GM12878 (cell line): ENCODE measurements at regions not wholly inside any gene's neighbourhood (a gene's known extent, or its start where the extent isn't known, plus 50 kb on each side); places are given as distances from the start of the nearest gene placed in this dataset.

Experiments
- ATAC-seq: fragments of 200-7000 bp; cut with Tn5 transposase; 3 replicates; pipeline ENCODE4 v1.9.1; 2020; ENCODE audit warnings: mild to moderate bottlenecking, moderate library complexity
- BruUV-seq: library from RNA; stranded (reverse); fragments of 400-500 nt; replicated peaks from 2 replicates; lab custom pipeline; 2021; lab: Mats Ljungman, UMichigan
- CTCF ChIA-PET: fragments of 300-600 bp; sonication (Branson Sonifier 250); formaldehyde crosslinking; extraction: SDS; loops from one replicate; lab custom pipeline; 2021; ENCODE audit warnings: inconsistent platforms; lab: Yijun Ruan, JAX
- POLR2A ChIA-PET: fragments of 350-600 bp; formaldehyde crosslinking; extraction: SDS; loops from one replicate; lab custom pipeline; 2021; ENCODE audit warnings: inconsistent platforms; lab: Charles Lee
- RAD21 ChIA-PET: fragments of 300-600 bp; sonication (Branson Sonifier 250); formaldehyde crosslinking; loops from one replicate; lab custom pipeline; 2023; ENCODE audit warnings: antibody characterized with exemption; ENCODE audit not compliant: unreplicated experiment; lab: Charles Lee
- SMC1A ChIA-PET: fragments of 300-600 bp; sonication (Branson Sonifier 250); formaldehyde crosslinking; loops from one replicate; lab custom pipeline; 2023; ENCODE audit not compliant: unreplicated experiment, uncharacterized antibody; lab: Charles Lee
- DNase-seq: peaks from one replicate; pipeline ENCODE4 v3.0.0-alpha.2; 2011; ENCODE audit warnings: low read depth, low spot score
- FAIRE-seq: peaks from 3 replicates; lab custom pipeline; 2011; peaks lifted over from hg19 to GRCh38; lab: Jason Lieb, UNC
- H2AFZ ChIP-seq: 2 replicates; pipeline ENCODE4 v1.6.0; 2011; ENCODE audit warnings: low read depth, low read length, control low read depth; ENCODE audit not compliant: control insufficient read depth
- H3K27ac ChIP-seq: 2 replicates; pipeline ENCODE4 v1.5.1; 2011; ENCODE audit warnings: control low read depth; ENCODE audit not compliant: control insufficient read depth, insufficient read depth
- H3K27me3 ChIP-seq, 2 experiments: replicated peaks in 1 of 2; 2 replicates each; pipeline versions ENCODE4 v1.6.0 to v1.6.1; 2011; ENCODE audit warnings: low read length in 1 of 2; ENCODE audit not compliant: control insufficient read depth in 2 of 2, insufficient read depth in 2 of 2
- H3K36me3 ChIP-seq, 2 experiments: 2 replicates each; pipeline ENCODE4 v1.5.1; 2011; ENCODE audit warnings: low read length in 1 of 2; ENCODE audit not compliant: control insufficient read depth in 2 of 2, insufficient read depth in 2 of 2
- H3K4me1 ChIP-seq: 2 replicates; pipeline ENCODE4 v1.6.1; 2011; ENCODE audit warnings: mild to moderate bottlenecking, low read length, moderate library complexity, mixed read lengths; ENCODE audit not compliant: control insufficient read depth, insufficient read depth
- H3K4me2 ChIP-seq: 2 replicates; pipeline ENCODE4 v1.6.0; 2011; ENCODE audit warnings: control low read depth; ENCODE audit not compliant: control insufficient read depth, insufficient read depth
- H3K4me3 ChIP-seq: fragments of 200-600 bp; sonication (generic); 2 replicates; pipeline ENCODE4 v1.5.1; 2016
- H3K79me2 ChIP-seq: 2 replicates; pipeline ENCODE4 v1.6.0; 2011; ENCODE audit warnings: low read length; ENCODE audit not compliant: control insufficient read depth, insufficient read depth
- H3K9ac ChIP-seq: 2 replicates; pipeline ENCODE4 v1.8.0; 2011; ENCODE audit warnings: low read length, control low read depth, mixed read lengths; ENCODE audit not compliant: control insufficient read depth, insufficient read depth
- H3K9me3 ChIP-seq: replicated peaks from 3 replicates; pipeline ENCODE4 v1.5.1; 2011; ENCODE audit warnings: mild to moderate bottlenecking, low read length; ENCODE audit not compliant: control insufficient read depth, insufficient read depth
- H4K20me1 ChIP-seq: 2 replicates; pipeline ENCODE4 v1.6.0; 2011; ENCODE audit not compliant: control insufficient read depth, insufficient read depth
- IRF5 ChIP-seq: fragments of 450-650 bp; IDR thresholded peaks from 2 replicates; pipeline ENCODE4 v1.6.1; 2017; ENCODE audit warnings: borderline replicate concordance
- NFXL1 ChIP-seq: fragments of 450-650 bp; IDR thresholded peaks from 2 replicates; pipeline ENCODE4 v1.6.1; 2017; ENCODE audit warnings: antibody characterized with exemption, mild to moderate bottlenecking, borderline replicate concordance
- SMARCA5 ChIP-seq: fragments of 450-650 bp; IDR thresholded peaks from 2 replicates; pipeline ENCODE4 v1.6.1; 2017; ENCODE audit warnings: mild to moderate bottlenecking
- SP1 ChIP-seq: IDR thresholded peaks from one replicate; pipeline ENCODE4 v1.6.1; 2011; ENCODE audit warnings: low read depth, low read length
- SRF ChIP-seq, 2 experiments: IDR thresholded peaks; 2 replicates each; pipeline ENCODE4 v1.6.1; 2011; ENCODE audit warnings: low read depth in 2 of 2, low read length in 2 of 2, mild to moderate bottlenecking in 1 of 2, moderate library complexity in 1 of 2
- TCF3 ChIP-seq: IDR thresholded peaks from 2 replicates; pipeline ENCODE4 v1.6.1; 2012; ENCODE audit warnings: low read depth, mild to moderate bottlenecking, low read length, borderline replicate concordance; ENCODE audit not compliant: insufficient read depth
- WGBS: methylation state at CpG from one replicate; pipeline ENCODE4 v1.1.6; 2016; ENCODE audit warnings: low lambda C conversion rate; ENCODE audit not compliant: insufficient replicate concordance, insufficient coverage; ENCODE audit errors: missing lambda C conversion rate; 5-methylcytosine and 5-hydroxymethylcytosine counted together
- in situ Hi-C: fragments of 300-500 bp; cut with MboI; formaldehyde crosslinking; loops from 9 replicates; pipeline ENCODE4 v1.14.3; 2018; ENCODE audit warnings: mixed read lengths
- intact Hi-C: fragments of 100-400 bp; cut with micrococcal nuclease; formaldehyde crosslinking; loops from one replicate; pipeline ENCODE4 v1.14.2; 2022; ENCODE audit not compliant: unreplicated experiment
- TF ChIP-seq, protein P1 (sequence below): fragments of 450-650 bp; formaldehyde crosslinking; IDR thresholded peaks from 2 replicates; pipeline ENCODE4 v1.5.0; 2022; ENCODE audit warnings: mild to moderate bottlenecking, missing genetic modification characterization
- TF ChIP-seq, protein P2 (sequence below), 3 experiments: IDR thresholded peaks in 2 of 3; conservative IDR thresholded peaks in 1 of 3; 2 replicates each; pipeline ENCODE4 v1.5.1; 2011; ENCODE audit warnings: low read depth in 3 of 3, low read length in 3 of 3, mild to moderate bottlenecking in 3 of 3, control low read depth in 2 of 3, moderate library complexity in 2 of 3, inconsistent platforms in 1 of 3, mixed read lengths in 1 of 3; ENCODE audit not compliant: control insufficient read depth in 2 of 3, insufficient read depth in 1 of 3; ENCODE audit errors: extremely low read depth in 1 of 3

DNA sequence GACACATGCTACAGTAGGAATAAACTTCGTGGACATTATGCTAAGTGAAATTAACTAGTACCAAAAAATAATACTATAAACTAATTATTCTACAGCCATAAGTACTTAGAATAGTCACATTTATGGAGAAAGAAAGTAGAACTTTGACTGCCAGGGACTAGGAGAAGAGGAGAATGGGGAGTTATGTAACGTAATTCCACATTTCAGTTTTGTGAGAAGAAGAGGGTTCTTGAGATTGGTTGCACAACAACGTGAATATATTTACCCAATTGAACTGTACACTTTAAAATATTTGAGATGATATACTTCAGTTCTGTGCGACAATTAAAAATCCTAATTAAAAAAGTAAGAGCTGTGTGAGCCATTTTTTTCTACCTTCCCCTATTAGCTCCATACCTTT, 1412.9 kb downstream of the PLA2G4A start:
- Histone ChIP-seq H3K27ac (no peak overlapping the region), H3K9me3 (no peaks in the 10 kb centered on the region), H3K4me2 (no peak overlapping the region), H3K9ac (no peak overlapping the region), H4K20me1 (no peaks in the 10 kb centered on the region), H3K79me2 (no peaks in the 10 kb centered on the region), H3K4me3 (no peak overlapping the region), H3K27me3 (no peaks in the 10 kb centered on the region), H3K4me1 (no peaks in the 10 kb centered on the region), H2AFZ (no peak overlapping the region), H3K36me3 (no peaks in the 10 kb centered on the region)
- ATAC-seq (no peak), DNase-seq (no peak), FAIRE-seq (no peak)
- no TSS peak for BruUV-seq
- ChIA-PET CTCF (interaction anchor here (0.8 to 3.0 kb wide), 2 partner anchors 40 to 313 kb away, joined by 3 to 32 read pairs; no protein-coding TSS in a partner anchor), POLR2A (no interaction called here), SMC1A (interaction anchor here (0.8 to 1.3 kb wide), 2 partner anchors 66 to 313 kb away, joined by 3 to 11 read pairs; no protein-coding TSS in a partner anchor), RAD21 (interaction anchor here (1.7 kb wide), 1 partner anchor 314 kb away, joined by 5 read pairs; no protein-coding TSS in a partner anchor)
- in situ Hi-C loops (no loop called here), intact Hi-C loops (loop anchor here (5.0 kb wide), 1 partner anchor 314 kb away; no protein-coding TSS in a partner anchor)
- TF ChIP-seq SP1 = no peak
- TF ChIP-seq NFXL1 = no peak
- no peak for TF ChIP-seq TCF3
- no peak for TF ChIP-seq IRF5
- 25% methylated on average over 4 of the region's 4 CpGs for WGBS

- H3K9me3 ChIP-seq = no peaks in the 10 kb centered on the region
- no peak overlapping the region for H3K27ac ChIP-seq
- in situ Hi-C loops (no loop called here), intact Hi-C loops (loop anchor here (5.0 kb wide), 1 partner anchor 316 kb away; no protein-coding TSS in a partner anchor)
- H3K27me3 ChIP-seq = no peaks in the 10 kb centered on the region
- no peak overlapping the region for H2AFZ ChIP-seq
- no peak overlapping the region for H3K9ac ChIP-seq
- BruUV-seq = no TSS peak
- ChIA-PET RAD21 (no interaction called here), POLR2A (no interaction called here), SMC1A (interaction anchor here (1.0 kb wide), 1 partner anchor 25 kb away, joined by 3 read pairs; no protein-coding TSS in a partner anchor), CTCF (no interaction called here)
- WGBS = 0% methylated on average over 3 of the region's 3 CpGs
- no peaks in the 10 kb centered on the region for H3K36me3 ChIP-seq
- DNase-seq (no peak), FAIRE-seq (no peak), ATAC-seq (no peak)
- no peaks in the 10 kb centered on the region for H3K79me2 ChIP-seq
- no peaks in the 10 kb centered on the region for H3K4me1 ChIP-seq
- H3K4me3 ChIP-seq = no peak overlapping the region
- H3K4me2 ChIP-seq = no peak overlapping the region
- H4K20me1 ChIP-seq = no peaks in the 10 kb centered on the region
- TF ChIP-seq, protein P1, sequence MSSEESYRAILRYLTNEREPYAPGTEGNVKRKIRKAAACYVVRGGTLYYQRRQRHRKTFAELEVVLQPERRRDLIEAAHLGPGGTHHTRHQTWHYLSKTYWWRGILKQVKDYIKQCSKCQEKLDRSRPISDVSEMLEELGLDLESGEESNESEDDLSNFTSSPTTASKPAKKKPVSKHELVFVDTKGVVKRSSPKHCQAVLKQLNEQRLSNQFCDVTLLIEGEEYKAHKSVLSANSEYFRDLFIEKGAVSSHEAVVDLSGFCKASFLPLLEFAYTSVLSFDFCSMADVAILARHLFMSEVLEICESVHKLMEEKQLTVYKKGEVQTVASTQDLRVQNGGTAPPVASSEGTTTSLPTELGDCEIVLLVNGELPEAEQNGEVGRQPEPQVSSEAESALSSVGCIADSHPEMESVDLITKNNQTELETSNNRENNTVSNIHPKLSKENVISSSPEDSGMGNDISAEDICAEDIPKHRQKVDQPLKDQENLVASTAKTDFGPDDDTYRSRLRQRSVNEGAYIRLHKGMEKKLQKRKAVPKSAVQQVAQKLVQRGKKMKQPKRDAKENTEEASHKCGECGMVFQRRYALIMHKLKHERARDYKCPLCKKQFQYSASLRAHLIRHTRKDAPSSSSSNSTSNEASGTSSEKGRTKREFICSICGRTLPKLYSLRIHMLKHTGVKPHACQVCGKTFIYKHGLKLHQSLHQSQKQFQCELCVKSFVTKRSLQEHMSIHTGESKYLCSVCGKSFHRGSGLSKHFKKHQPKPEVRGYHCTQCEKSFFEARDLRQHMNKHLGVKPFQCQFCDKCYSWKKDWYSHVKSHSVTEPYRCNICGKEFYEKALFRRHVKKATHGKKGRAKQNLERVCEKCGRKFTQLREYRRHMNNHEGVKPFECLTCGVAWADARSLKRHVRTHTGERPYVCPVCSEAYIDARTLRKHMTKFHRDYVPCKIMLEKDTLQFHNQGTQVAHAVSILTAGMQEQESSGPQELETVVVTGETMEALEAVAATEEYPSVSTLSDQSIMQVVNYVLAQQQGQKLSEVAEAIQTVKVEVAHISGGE (CRISPR knock-in tag) = no peak
- TF ChIP-seq, protein P2, sequence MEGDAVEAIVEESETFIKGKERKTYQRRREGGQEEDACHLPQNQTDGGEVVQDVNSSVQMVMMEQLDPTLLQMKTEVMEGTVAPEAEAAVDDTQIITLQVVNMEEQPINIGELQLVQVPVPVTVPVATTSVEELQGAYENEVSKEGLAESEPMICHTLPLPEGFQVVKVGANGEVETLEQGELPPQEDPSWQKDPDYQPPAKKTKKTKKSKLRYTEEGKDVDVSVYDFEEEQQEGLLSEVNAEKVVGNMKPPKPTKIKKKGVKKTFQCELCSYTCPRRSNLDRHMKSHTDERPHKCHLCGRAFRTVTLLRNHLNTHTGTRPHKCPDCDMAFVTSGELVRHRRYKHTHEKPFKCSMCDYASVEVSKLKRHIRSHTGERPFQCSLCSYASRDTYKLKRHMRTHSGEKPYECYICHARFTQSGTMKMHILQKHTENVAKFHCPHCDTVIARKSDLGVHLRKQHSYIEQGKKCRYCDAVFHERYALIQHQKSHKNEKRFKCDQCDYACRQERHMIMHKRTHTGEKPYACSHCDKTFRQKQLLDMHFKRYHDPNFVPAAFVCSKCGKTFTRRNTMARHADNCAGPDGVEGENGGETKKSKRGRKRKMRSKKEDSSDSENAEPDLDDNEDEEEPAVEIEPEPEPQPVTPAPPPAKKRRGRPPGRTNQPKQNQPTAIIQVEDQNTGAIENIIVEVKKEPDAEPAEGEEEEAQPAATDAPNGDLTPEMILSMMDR (IDR thresholded peaks at IDR 0.05 in 2 of 3, conservative IDR thresholded peaks at IDR 0.05 in 1 of 3; ENCODE audit: control insufficient read depth in 2 of 3, extremely low read depth in 1 of 3, insufficient read depth in 1 of 3, low read depth in 3 of 3, low read length in 3 of 3) = no peak
- TF ChIP-seq SRF (IDR thresholded peaks at IDR 0.05; ENCODE audit: low read depth in 2 of 2, low read length in 2 of 2) (no peak), SMARCA5 (no peak)
Measured at GRCh38 chr1:188243456-188243855, 1414.7 kb downstream of the PLA2G4A start.
